ENCODE measurements at regions not wholly inside any gene's neighbourhood (a gene's known extent, or its start where the extent isn't known, plus 50 kb on each side); places are given as distances from the start of the nearest gene placed in this dataset.

DNA sequence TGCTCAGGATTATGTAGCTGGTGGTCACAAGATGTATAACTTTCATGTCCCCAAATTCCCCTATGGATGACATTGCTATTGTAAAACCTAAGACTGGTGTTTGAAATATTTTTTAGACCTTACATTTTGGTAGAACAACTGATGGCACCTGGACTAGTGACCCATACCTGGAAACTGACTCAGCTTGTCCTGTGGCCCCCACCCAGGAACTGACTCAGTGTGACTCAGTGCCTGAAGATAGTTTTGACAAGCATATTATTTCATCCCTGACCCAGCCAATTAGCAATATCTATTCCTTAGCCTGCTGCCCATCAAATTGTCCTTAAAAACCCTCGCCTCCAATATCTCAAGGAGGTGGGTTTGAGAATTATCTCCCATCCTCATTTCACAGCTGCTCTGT, 90.9 kb upstream of the GRIK2 start:
- TF ChIP-seq POLR2A (IDR thresholded peaks at IDR 0.05; ENCODE audit: low read depth, low read length) = no peak
- no peak for TF ChIP-seq POLR2AphosphoS5 (IDR thresholded peaks at IDR 0.05; ENCODE audit: low read depth, low read length)
- TF ChIP-seq TAF1 (IDR thresholded peaks at IDR 0.05; ENCODE audit: low read depth, low read length) = no peak
